Upper lobe of right lung (tissue), 1 donor: ENCODE measurements at regions not wholly inside any gene's neighbourhood (a gene's known extent, or its start where the extent isn't known, plus 50 kb on each side); places are given as distances from the start of the nearest gene placed in this dataset.

Experiments
- ATAC-seq: fragments of 200-7000 bp; cut with Tn5 transposase; one replicate; pipeline ENCODE4 v1.9.1; 2020; ENCODE audit warnings: mild to moderate bottlenecking, moderate library complexity
- DNase-seq: peaks from one replicate; pipeline ENCODE4 v3.0.0-alpha.2; 2020
- H3K27ac ChIP-seq: fragments of 200-600 bp; one replicate; pipeline ENCODE4 v1.8.0; 2022
- H3K27me3 ChIP-seq: fragments of 200-600 bp; one replicate; pipeline ENCODE4 v1.8.0; 2022; ENCODE audit warnings: mild to moderate bottlenecking
- H3K36me3 ChIP-seq: fragments of 200-600 bp; one replicate; pipeline ENCODE4 v1.8.0; 2022
- H3K4me1 ChIP-seq: fragments of 200-600 bp; one replicate; pipeline ENCODE4 v1.8.0; 2022
- H3K4me3 ChIP-seq: fragments of 200-600 bp; one replicate; pipeline ENCODE4 v1.8.0; 2022; ENCODE audit warnings: mild to moderate bottlenecking
- H3K9me3 ChIP-seq: fragments of 200-600 bp; one replicate; pipeline ENCODE4 v1.8.0; 2022
- CTCF ChIP-seq: fragments of 200-600 bp; IDR thresholded peaks from one replicate; pipeline ENCODE4 v1.8.0; 2022; ENCODE audit warnings: antibody characterized with exemption
- intact Hi-C: fragments of 100-400 bp; cut with DNase I; formaldehyde crosslinking; loops from one replicate; pipeline ENCODE4 v1.11.0; 2022
- donor health status: DM: no; HTN: yes; CAD: no; lungs with severe emphysema.

- H3K4me3 ChIP-seq, result no peak overlapping the region
- H3K36me3 ChIP-seq, result no peaks in the 10 kb centered on the region
- no peaks in the 10 kb centered on the region for H3K4me1 ChIP-seq
- H3K27me3 ChIP-seq, result no peaks in the 10 kb centered on the region
- H3K9me3 ChIP-seq, result no peaks in the 10 kb centered on the region
- H3K27ac ChIP-seq, result no peak overlapping the region
- TF ChIP-seq CTCF, result no peak
- DNase-seq (no peak), ATAC-seq (no peak)
- intact Hi-C loops, result no loop called here
Measured at GRCh38 chr16:7278636-7279035, 54.0 kb upstream of the RBFOX1 start.

DNA sequence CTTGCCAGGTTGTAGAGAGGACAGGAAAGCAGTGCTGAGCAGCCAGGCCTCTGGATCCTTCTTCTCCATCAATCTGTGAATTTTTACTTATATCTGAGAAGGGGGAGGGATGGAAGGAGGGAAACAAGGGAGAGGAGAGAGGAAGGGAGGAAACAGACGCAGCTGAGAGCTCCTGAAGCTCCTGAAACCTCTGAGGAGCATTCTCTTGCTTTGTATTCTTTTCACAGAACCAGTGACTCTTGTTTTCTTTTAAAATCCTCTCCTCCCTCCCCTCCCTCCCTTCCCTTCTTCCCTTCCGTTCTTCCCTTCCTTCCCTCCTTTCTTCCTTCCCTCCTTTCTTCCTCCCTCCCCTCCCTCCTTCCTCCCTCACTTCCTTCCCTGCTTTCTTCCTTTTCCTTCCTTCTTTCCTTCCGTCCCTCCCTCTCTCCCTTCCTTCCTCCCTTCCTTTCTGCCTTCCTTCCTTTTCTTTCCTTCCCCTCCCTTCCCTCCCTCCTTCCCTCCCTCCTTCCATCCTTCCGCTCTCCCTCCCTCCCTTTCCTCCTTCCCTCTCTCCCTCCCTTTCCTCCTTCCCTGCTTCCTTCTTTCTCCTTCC, 60.0 kb upstream of the RBFOX1 start:
- no peaks in the 10 kb centered on the region for H3K36me3 ChIP-seq
- no peak for TF ChIP-seq CTCF
- no peaks in the 10 kb centered on the region for H3K27me3 ChIP-seq
- DNase-seq (no peak), ATAC-seq (no peak)
- H3K27ac ChIP-seq, result no peak overlapping the region
- H3K9me3 ChIP-seq, result no peaks in the 10 kb centered on the region
- intact Hi-C loops, result no loop called here
- no peaks in the 10 kb centered on the region for H3K4me1 ChIP-seq
- no peak overlapping the region for H3K4me3 ChIP-seq

DNA sequence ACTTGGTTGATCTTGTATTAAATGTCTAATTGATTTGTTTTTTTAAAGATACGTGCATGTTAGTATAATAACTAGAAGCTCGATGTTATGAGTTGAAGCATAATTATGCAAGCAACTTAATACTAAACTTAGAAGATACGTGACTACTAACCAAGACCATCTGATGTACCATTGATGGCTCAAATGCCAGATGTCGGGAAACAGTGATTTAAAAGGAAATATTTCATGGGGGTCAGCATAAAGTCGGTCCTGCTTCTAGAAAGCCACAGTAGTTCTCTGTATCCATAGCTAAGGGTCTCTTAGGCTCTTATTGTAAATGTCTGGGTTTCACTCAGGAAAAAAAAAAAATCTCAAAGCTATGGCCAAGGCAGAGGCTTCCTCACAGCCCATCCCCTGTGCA, 61.2 kb upstream of the RBFOX1 start:
- intact Hi-C loops, result no loop called here
- Histone ChIP-seq H3K4me1 (no peaks in the 10 kb centered on the region), H3K27ac (no peak overlapping the region), H3K9me3 (no peaks in the 10 kb centered on the region), H3K27me3 (no peaks in the 10 kb centered on the region), H3K4me3 (no peak overlapping the region), H3K36me3 (no peaks in the 10 kb centered on the region)
- TF ChIP-seq CTCF, result no peak
- no peak for ATAC-seq
- DNase-seq, result no peak

DNA sequence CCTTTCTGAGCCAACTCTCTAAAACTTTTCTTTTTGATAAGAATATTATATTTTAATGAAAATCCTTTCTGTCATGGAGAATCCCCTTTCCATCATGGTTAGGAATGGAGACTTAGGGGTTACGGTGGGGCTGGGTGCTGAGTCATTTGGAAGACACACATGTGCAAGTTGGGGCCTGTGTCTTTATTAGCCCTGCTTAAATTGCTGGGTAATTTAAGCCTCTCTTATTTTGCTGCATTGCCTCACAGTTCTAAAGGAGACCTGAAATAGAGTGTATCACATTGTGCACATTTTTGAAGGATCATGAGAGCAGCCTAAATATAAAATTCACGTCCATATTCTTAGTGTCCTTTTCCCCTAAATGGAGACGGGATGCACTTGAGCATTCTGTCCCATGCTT, 61.8 kb upstream of the RBFOX1 start:
- Histone ChIP-seq H3K27me3 (no peaks in the 10 kb centered on the region), H3K9me3 (no peaks in the 10 kb centered on the region), H3K27ac (no peak overlapping the region), H3K36me3 (no peaks in the 10 kb centered on the region), H3K4me1 (no peaks in the 10 kb centered on the region), H3K4me3 (no peak overlapping the region)
- intact Hi-C loops, result no loop called here
- ATAC-seq (no peak), DNase-seq (no peak)
- TF ChIP-seq CTCF, result no peak

GRCh38 chr16:7270006-7270405, 62.6 kb upstream of the RBFOX1 start:
- ATAC-seq, result no peak
- Histone ChIP-seq H3K36me3 (no peaks in the 10 kb centered on the region), H3K4me1 (no peaks in the 10 kb centered on the region), H3K27me3 (no peaks in the 10 kb centered on the region), H3K27ac (no peak overlapping the region), H3K4me3 (no peak overlapping the region), H3K9me3 (no peaks in the 10 kb centered on the region)
- no peak for DNase-seq
- TF ChIP-seq CTCF, result no peak
- intact Hi-C loops, result no loop called here

GRCh38 chr16:7268182-7268581, 64.5 kb upstream of the RBFOX1 start:
- DNase-seq (no peak), ATAC-seq (peak; percentile 70)

More at GRCh38 chr16:7268182-7268581, 64.5 kb upstream of the RBFOX1 start:
- no peaks in the 10 kb centered on the region for H3K36me3 ChIP-seq
- TF ChIP-seq CTCF, result peak; percentile 53
- H3K9me3 ChIP-seq, result no peaks in the 10 kb centered on the region
- no peaks in the 10 kb centered on the region for H3K27me3 ChIP-seq
- intact Hi-C loops, result no loop called here
- no peaks in the 10 kb centered on the region for H3K4me1 ChIP-seq
- H3K27ac ChIP-seq, result no peak overlapping the region
- H3K4me3 ChIP-seq, result no peak overlapping the region
